Activated B cell treated with CpG ODN at 0.5 μM for 24 hours (primary cell): ENCODE measurements at regions not wholly inside any gene's neighbourhood (a gene's known extent, or its start where the extent isn't known, plus 50 kb on each side); places are given as distances from the start of the nearest gene placed in this dataset.
"Not testable (repeated sequence)": the region's sequence is repeated elsewhere in the genome, so short reads cannot be mapped to it uniquely, and the experiment has no call there.

ENCODE experiments used
- ATAC-seq: fragments of 200-7000 bp; cut with Tn5 transposase; one replicate; pipeline ENCODE4 v1.10.0; 2021; ENCODE audit warnings: low read depth, mild to moderate bottlenecking, moderate library complexity
- CTCF ChIA-PET: fragments of 350-600 bp; sonication (Branson Sonifier 250); formaldehyde crosslinking; loops from one replicate; lab custom pipeline; 2021; ENCODE audit warnings: antibody characterized with exemption; lab: Charles Lee
- POLR2A ChIA-PET: fragments of 350-600 bp; sonication (Branson Sonifier 250); formaldehyde crosslinking; loops from one replicate; lab custom pipeline; 2021; ENCODE audit warnings: antibody characterized with exemption; lab: Charles Lee
- DNase-seq: peaks from one replicate; pipeline ENCODE4 v3.0.0; 2022
- H3K27ac Mint-ChIP-seq: one replicate; pipeline ENCODE4 v1.8.0; 2020; ENCODE audit warnings: mixed read lengths
- H3K27me3 Mint-ChIP-seq: one replicate; pipeline ENCODE4 v1.8.0; 2021; ENCODE audit warnings: mixed read lengths
- H3K36me3 Mint-ChIP-seq: one replicate; pipeline ENCODE4 v1.8.0; 2021; ENCODE audit warnings: low read depth, mixed read lengths
- H3K4me1 Mint-ChIP-seq: one replicate; pipeline ENCODE4 v1.8.0; 2021; ENCODE audit warnings: mixed read lengths
- H3K4me3 Mint-ChIP-seq: one replicate; pipeline ENCODE4 v1.8.0; 2020; ENCODE audit warnings: mild to moderate bottlenecking, mixed read lengths
- H3K9me3 Mint-ChIP-seq: one replicate; pipeline ENCODE4 v1.8.0; 2020; ENCODE audit warnings: mixed read lengths
- intact Hi-C: fragments of 100-400 bp; cut with micrococcal nuclease; formaldehyde crosslinking; loops from one replicate; pipeline ENCODE4 v1.15.1; 2024
- TF ChIP-seq, protein P1 (sequence below): fragments of 200-600 bp; IDR thresholded peaks from one replicate; pipeline ENCODE4 v1.8.0; 2022; ENCODE audit warnings: antibody characterized with exemption, mild to moderate bottlenecking

DNA sequence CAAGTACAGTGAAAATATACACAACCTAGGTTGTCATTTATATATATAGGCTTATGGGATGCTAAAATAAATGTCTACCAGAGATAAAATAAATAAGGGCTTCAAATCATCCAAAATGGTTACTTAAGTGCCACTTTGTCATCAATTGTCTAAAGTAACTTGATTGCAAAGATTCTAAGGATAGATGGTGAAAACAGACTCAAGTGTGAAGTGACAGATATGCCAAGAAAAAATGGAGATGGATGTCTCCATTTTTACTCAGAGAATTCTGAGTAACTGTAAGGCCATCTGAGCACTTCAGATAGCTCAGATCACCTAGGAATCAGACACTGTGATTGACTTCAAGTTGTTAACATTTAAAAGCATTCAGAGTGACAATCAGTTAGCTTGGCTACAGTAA lies 824.3 kb downstream of the PRELID2 start:
- Mint-ChIP-seq H3K36me3 (no peaks in the 10 kb centered on the region), H3K27ac (no peak overlapping the region), H3K4me1 (no peaks in the 10 kb centered on the region), H3K27me3 (no peaks in the 10 kb centered on the region), H3K9me3 (peaks cover 3% of the 10 kb centered on the region), H3K4me3 (no peak overlapping the region)
- TF ChIP-seq, protein P1, sequence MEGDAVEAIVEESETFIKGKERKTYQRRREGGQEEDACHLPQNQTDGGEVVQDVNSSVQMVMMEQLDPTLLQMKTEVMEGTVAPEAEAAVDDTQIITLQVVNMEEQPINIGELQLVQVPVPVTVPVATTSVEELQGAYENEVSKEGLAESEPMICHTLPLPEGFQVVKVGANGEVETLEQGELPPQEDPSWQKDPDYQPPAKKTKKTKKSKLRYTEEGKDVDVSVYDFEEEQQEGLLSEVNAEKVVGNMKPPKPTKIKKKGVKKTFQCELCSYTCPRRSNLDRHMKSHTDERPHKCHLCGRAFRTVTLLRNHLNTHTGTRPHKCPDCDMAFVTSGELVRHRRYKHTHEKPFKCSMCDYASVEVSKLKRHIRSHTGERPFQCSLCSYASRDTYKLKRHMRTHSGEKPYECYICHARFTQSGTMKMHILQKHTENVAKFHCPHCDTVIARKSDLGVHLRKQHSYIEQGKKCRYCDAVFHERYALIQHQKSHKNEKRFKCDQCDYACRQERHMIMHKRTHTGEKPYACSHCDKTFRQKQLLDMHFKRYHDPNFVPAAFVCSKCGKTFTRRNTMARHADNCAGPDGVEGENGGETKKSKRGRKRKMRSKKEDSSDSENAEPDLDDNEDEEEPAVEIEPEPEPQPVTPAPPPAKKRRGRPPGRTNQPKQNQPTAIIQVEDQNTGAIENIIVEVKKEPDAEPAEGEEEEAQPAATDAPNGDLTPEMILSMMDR, result no peak
- intact Hi-C loops, result no loop called here
- no peak for DNase-seq
- ChIA-PET POLR2A (no interaction called here), CTCF (no interaction called here)
- ATAC-seq, result no peak

DNA sequence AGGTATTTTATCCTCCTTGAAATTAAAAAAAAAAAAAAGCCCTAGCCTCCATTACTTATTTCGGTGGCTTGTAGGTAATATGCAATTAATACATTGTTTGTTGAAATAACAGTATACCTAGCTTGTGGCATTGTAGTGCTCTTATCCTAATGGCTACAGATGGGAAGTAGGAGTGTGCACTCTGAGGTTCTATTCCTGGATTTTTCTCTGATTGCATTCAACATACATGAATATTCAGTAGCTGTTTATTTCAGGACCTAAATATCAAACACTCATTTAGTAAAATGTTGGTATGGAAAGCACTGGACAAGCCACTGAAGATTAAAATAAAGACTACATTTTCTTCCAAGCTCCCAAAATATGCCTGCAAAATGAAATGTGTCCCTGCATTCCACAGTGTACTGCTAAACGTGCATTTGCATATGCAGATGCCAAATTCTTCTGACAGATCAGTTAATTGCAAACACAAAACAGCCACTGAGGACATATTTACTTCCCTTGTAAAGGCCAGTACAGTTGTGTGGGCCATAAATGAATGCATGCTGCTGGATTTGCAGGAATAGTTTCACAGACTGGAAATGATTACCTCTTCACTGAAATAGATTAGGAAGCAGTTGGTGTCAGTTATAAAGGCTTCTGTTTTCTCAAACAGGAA lies 826.1 kb downstream of the PRELID2 start:
- no peak for ATAC-seq
- CTCF ChIA-PET, result no interaction called here
- intact Hi-C loops, result no loop called here

DNA sequence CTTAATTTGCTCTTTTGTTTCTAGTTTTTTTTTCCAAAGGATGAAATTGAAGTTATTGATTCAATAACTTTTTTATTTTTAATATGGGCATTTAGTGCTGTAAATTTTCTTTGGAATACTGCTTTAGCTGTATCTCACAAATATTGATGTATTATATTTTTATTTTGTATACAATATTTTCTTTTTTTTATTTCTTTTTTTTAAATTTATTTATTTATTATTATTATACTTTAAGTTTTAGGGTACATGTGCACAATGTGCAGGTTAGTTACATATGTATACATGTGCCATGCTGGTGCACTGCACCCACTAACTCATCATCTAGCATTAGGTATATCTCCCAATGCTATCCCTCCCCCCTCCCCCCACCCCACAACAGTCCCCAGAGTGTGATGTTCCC lies 823.7 kb downstream of the KCTD16 start:
- H3K9me3 Mint-ChIP-seq, H3K27me3 Mint-ChIP-seq, CTCF ChIA-PET, ATAC-seq, intact Hi-C loops, H3K4me3 Mint-ChIP-seq, H3K4me1 Mint-ChIP-seq, POLR2A ChIA-PET, H3K27ac Mint-ChIP-seq, DNase-seq, H3K36me3 Mint-ChIP-seq: not testable (repeated sequence)

More for the DNA sequence above, 826.1 kb downstream of the PRELID2 start:
- DNase-seq, result no peak
- Mint-ChIP-seq H3K27me3 (no peaks in the 10 kb centered on the region), H3K36me3 (no peaks in the 10 kb centered on the region), H3K4me1 (no peaks in the 10 kb centered on the region), H3K4me3 (no peak overlapping the region), H3K27ac (no peak overlapping the region), H3K9me3 (peaks cover 5% of the 10 kb centered on the region)
- TF ChIP-seq, protein P1, result no peak
- POLR2A ChIA-PET, result no interaction called here

DNA sequence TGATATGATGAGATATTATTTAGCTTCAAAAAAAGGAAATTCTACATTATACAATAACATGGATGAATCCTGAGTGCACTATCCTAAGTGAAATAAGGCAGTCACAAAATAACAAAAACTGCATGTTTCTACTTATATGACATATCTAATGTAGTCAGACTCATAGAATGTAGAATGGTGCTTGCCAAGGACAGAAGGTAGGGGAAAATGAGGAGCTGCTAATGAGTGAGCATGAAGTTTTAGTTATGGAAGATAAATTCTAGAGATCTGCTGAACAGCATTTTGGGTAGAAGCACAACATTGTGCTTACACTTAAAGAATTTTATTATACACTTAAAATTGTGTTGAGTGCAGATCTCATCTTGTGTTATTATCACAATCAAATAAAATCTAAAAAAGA lies 812.4 kb downstream of the KCTD16 start:
- CTCF ChIA-PET, result no interaction called here
- TF ChIP-seq, protein P1, result no peak
- DNase-seq, result no peak
- peaks cover 3% of the 10 kb centered on the region for H3K9me3 Mint-ChIP-seq
- POLR2A ChIA-PET, result no interaction called here
- H3K4me1 Mint-ChIP-seq, result no peaks in the 10 kb centered on the region
- no peaks in the 10 kb centered on the region for H3K36me3 Mint-ChIP-seq
- no peak for ATAC-seq
- no peak overlapping the region for H3K4me3 Mint-ChIP-seq
- intact Hi-C loops, result no loop called here
- H3K27me3 Mint-ChIP-seq, result no peaks in the 10 kb centered on the region
- no peak overlapping the region for H3K27ac Mint-ChIP-seq

DNA sequence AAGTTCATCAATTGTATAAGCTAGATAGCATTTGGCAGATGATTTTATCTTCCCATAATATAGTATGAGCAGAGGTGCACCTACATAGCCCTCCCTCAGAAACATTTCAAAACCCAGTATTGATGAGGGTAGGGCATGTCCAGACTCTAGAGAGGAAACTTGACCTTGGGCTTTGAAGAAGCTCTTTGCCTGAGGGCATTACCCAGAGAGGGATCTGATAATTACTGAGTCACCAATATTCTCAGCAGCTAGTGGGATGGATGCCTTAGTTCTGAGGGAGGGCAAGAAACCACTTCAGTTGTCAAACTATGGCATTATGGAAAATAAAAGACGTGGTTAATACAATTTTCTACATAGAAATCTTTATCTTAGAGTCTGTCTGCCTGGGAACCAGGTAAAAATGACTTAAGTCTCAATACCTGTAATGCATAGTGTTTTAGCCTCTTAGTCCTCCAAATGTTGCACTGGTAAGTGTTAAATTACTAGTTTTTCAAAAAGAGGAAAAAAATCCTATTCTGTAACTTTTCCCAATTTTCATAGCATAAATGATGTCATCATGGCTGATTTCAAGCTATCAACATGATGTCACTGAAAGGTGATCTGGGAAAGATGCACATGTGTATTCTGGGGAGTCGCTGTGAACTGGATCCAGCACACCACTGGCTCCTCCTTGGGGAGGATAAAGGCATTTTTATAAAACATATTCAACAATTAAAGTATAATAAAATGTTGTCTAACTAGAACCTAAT lies 809.0 kb downstream of the KCTD16 start:
- no peaks in the 10 kb centered on the region for H3K36me3 Mint-ChIP-seq
- H3K4me1 Mint-ChIP-seq, result no peaks in the 10 kb centered on the region
- no peak overlapping the region for H3K27ac Mint-ChIP-seq
- TF ChIP-seq, protein P1, result no peak
- ATAC-seq, result no peak
- H3K27me3 Mint-ChIP-seq, result no peaks in the 10 kb centered on the region
- H3K4me3 Mint-ChIP-seq, result no peak overlapping the region
- ChIA-PET POLR2A (no interaction called here), CTCF (no interaction called here)
- H3K9me3 Mint-ChIP-seq, result peaks cover 3% of the 10 kb centered on the region
- no peak for DNase-seq
- intact Hi-C loops, result no loop called here
